T1000 (cell line): ENCODE measurements at regions not wholly inside any gene's neighbourhood (a gene's known extent, or its start where the extent isn't known, plus 50 kb on each side); places are given as distances from the start of the nearest gene placed in this dataset.

ENCODE experiments used
- DNase-seq: peaks from one replicate; lab custom pipeline; 2025; ENCODE audit warnings: mixed read lengths; lab: John Stamatoyannopoulos, UW

DNA sequence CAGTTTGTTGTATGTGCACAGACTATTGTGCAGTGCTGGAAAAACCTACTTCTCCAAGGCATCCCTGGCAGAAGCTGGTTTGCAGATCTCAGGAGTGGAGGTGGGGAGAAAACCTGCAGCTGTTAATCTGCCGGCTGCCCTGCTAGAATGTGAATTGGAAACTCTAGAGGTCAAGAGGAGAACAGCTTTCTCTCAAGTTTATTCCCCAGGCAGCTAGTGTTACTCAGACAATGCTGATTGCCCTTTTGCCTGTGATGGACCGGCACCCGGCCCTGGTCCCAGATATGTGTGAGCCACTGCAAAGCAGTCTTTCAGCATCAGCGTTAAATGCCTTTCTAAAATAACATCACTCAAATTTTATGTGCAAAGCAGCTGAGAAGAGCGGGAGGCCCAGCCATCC lies 129.7 kb upstream of the TPM1 start:
- no peak for DNase-seq

GRCh38 chr15:62913246-62913645 lies 129.3 kb upstream of the TPM1 start:
- no peak for DNase-seq

- DNase-seq = no peak
These were observed 128.0 kb upstream of the TPM1 start for GRCh38 chr15:62914461-62915079.

DNA sequence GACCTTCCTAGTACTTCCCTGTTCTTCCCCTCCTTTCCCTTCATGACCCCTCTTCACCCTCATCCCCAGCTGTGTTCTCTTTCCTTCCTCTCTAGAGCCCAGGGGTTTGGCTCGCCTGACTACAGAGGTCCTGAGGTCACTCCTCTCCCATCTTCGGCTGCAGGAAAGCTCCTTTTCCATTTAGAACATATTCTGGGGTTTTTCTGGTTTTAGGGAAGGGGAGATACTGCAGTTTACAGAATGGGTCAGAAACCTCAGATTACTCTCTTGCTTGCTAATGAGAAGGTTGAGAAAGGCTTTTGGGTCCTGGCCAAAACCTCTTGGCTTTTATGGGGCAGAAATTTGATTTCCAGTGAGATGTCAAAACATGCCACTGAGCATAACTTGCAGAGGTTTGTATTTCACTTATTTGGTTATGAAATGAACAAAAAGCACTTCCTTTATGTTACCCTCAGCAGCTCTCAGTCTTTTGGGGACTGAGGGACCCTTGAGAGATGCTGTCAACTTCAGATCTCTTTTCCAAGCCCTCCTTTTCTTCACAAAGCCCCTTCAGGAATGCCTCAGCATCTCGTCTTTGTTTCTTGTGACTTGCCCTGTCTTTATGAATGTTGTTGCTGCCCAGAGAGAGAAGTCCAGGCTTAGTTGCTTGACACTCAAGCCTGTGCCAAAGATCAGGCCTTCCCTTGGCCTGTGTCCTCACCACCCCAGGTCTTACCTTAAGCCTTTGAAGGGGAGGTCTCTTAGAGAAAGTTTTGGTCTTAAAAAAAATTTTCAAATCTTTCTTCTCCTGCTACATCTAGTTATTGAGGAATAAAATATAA lies 121.7 kb upstream of the TPM1 start:
- peak; percentile 7 for DNase-seq

- DNase-seq = no peak
These were observed 120.0 kb upstream of the TPM1 start for GRCh38 chr15:62922514-62922913.

DNA sequence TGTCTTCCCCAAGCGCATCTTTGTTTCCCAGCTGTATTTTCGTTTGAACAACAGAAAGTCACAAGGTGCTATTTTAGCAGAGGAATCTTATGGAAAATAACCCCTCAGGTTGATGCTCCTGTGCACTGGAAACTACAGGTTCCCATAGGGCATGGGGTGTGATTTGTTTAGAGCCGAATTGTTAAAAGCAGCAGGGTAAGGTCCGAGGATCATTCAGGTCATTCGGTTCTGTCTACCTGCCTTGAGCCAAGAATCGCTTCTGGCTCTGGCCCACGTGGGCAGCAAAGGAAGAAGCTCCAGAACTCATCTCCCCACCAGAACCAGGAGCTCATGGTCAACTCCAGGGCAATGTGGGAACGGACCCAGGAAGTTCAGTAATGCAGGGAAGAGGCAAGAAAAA lies 116.7 kb upstream of the TPM1 start:
- no peak for DNase-seq

- DNase-seq = no peak
These were observed 115.4 kb upstream of the TPM1 start for GRCh38 chr15:62927196-62927595.

GRCh38 chr15:62927836-62928235 lies 114.7 kb upstream of the TPM1 start:
- DNase-seq = no peak

- DNase-seq = peak; percentile 35
These were observed 114.1 kb upstream of the TPM1 start for GRCh38 chr15:62928242-62928999.

DNA sequence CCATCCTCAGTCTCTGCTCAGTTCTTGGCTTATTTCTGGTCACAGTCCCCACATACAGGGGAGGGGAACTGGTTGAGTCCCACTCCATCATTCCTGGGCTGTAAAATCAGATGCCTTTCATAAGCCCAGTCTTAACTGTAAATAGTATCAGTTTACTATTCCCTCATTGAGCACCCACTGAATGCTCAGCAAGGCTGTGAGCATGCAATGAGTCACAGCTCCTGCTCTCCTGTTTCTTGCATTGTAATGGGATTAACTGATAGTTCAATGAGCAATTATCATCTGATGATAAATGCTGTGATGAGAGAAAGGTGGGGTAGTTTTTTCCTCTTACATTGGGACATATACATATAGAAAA lies 113.6 kb upstream of the TPM1 start:
- DNase-seq = no peak

DNA sequence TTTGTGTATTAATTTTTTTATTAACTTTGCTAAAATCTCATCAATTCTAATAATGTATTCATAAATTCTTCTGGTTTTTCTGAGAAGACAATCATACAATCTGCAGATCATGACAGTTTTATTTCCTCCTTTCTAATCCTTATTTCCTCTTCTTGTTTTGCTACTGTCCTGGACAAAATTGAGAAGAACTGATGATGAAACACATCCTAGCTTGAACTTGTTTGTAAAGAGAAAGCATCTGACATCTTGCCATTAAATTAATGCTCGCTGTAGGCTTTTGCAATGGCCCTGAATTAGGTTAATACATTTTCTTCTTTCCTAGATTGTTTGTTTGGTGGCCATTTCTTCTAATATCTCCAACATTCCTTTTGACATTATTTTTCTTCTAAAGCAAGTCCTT lies 110.9 kb upstream of the TPM1 start:
- no peak for DNase-seq

GRCh38 chr15:62932436-62932835 lies 110.1 kb upstream of the TPM1 start:
- DNase-seq = no peak

DNA sequence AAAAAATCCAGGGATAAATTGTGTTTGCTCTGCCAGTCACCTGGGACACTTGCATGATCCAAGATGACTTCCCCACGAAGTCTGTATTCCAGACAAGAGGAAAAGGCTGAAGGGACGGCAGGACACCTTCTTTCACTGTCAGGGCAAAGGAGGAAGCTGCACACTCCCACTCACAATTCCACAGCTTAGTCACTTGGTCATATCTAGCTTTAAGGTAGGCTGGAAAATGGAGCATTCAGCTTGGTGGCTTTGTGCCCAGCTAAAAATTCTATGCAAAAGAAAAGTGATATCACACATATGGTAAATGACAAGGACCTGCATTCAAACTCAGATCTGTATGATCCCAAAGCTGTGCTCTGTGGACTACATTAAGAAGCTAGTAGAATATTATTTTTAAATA lies 109.2 kb upstream of the TPM1 start:
- DNase-seq = no peak

DNA sequence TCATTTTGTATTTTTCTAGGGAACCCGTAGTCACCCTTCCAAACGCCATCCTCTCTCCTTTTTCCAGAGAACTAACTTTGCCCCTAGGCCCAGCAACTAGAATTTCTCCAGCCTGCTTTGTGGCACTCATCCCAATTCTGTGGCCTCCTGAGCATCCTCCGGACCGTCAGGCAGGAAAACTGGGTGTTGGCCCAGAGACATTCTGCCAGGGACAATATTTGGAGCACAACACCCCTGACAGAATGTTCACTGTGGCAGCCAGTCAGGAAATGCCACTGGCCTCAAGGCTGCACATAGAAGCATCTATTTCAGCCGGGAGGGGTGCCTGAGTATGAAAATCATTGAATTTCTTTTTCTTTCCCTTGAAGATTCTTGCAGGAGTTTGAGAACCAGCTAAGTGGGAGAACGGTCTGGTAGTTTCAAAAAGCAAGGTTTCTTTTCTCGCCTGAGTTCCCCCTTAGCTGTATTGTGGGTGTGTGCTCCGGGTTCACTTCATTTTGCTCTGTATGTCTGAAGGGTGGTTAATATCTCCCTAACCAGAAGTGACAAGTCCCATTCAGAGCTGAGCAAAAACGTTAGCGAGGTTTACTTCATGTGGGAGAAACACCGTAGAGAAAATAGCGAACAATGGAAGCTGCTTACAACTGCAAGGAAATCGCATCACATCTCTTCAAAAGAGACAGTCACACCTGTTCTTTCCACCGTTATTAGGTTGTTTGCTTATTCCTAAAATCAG lies 108.1 kb upstream of the TPM1 start:
- no peak for DNase-seq

- no peak for DNase-seq
These were observed 107.1 kb upstream of the TPM1 start for GRCh38 chr15:62935300-62936081.

- DNase-seq = no peak
These were observed 103.7 kb upstream of the TPM1 start for GRCh38 chr15:62938825-62939224.

DNA sequence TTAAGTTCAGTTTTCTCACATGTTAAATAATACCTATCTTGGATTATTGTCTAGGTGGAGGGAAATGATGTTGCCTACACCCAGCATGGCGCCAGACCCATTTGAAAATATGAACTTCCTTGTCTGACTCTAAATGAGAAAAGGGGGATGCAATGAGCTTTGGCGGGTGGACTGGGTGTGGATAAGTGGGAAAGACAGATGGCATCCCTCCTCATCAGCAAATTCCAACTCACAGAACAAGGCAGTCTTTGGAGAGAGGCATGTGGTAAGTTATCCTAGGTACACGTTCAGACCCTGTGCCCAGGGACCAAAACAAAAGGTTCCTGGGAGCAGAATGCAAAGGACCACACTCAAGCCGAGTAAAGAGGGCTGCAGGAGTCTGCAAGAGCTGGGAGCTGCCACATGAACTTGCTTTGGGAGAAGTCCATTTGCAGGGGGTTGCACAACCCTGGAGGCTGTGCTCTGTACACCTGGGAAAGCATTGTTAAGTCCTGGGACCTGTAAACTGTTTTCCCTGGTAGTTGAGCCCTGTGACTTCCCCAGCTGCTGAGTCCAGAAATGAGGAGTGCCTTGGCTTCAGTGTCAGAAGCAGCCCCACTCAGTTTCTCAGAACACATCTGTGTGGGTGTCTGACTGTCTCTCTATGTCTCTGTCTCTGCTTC lies 102.3 kb upstream of the TPM1 start:
- no peak for DNase-seq

GRCh38 chr15:62940755-62941361 lies 101.7 kb upstream of the TPM1 start:
- peak; percentile 80 for DNase-seq

DNA sequence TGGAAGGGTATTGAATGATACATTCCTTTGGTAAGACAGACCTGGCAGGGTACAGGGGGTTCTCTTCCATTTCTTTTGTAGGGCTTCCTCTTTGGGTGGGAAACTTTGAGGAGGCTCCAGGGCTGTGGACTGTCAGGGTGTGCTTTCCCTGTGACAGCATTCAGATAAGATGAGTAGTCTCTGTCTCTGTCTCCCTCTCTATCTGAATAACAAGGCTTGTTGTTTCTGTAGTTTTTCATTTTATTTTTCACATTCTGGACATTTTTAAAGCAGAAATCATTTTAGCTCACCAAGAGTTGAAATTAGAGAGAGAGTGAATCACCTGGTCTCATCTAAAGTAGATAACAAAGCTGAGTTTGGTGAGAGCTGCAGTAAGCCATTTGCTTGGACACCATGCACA lies 100.8 kb upstream of the TPM1 start:
- DNase-seq = no peak

DNA sequence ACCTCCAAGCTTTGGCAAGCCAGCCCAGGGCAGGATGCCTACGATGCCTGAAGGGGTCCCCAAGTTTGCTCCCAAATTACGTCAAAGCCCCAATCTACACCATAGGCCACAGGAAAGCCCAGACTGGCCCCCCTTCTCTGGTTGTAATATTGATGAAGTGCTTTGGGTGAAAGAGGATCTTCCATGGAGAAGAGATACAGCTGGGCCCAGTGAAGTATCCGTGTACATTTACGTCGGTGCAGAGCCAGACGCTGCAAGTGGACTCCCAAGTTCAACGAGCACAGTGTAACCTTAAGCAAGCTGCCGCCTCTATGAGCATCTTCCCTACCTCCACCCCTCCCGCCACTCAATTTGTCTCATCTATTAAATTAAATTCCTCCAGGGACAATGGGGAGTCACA lies 100.1 kb upstream of the TPM1 start:
- no peak for DNase-seq

DNA sequence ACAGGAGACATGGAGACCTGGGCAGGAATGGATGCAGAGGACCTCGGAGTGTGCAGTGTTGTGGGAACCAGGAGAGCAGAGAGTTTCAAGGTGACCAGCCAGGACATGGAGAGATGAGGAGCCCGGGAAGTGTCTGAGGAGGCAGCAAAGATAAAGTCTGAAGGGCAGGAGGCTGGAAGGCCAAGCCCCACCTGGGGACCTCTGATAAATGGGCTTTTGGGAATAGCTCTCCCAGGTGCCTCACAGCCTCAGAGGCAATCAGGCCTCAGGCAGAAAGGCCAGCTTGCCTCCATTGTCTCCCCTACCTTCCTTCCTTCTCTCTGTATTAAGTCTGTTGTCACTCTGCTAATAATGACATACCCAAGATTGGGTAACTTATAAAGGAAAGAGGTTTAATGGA lies 97.5 kb upstream of the TPM1 start:
- no peak for DNase-seq
